SH-SY5Y (cell line): ENCODE measurements at regions not wholly inside any gene's neighbourhood (a gene's known extent, or its start where the extent isn't known, plus 50 kb on each side); places are given as distances from the start of the nearest gene placed in this dataset.

Experiments used
- GATA2 ChIP-seq: IDR thresholded peaks from 2 replicates; pipeline ENCODE4 v1.6.1; 2011; ENCODE audit warnings: mild to moderate bottlenecking, low read depth, low read length
- GATA3 ChIP-seq: IDR thresholded peaks from 2 replicates; pipeline ENCODE4 v1.6.1; 2011; ENCODE audit warnings: low read depth, mild to moderate bottlenecking, low read length, moderate library complexity

DNA sequence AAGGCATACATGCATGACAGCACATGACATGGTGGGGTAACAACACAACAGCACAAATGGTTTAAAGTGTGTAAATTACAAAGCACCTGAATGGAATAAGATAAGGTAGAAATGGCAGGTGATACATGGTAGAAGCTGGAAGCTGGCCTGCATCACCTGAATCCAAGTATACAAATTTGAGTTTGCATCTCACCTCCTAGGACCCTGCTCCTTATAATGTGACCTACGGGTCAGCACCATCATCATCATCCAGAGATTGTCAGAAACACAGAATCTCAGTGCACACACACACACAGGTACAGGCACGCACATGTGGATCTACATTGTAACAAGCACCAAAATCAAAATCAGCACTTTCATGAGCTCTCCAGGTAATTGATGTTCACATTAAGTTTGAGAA is 1048.2 kb upstream of the AUTS2 start:
- TF ChIP-seq GATA2 (no peak), GATA3 (no peak)
